Islet of Langerhans (tissue), 1 donor: ENCODE measurements at regions not wholly inside any gene's neighbourhood (a gene's known extent, or its start where the extent isn't known, plus 50 kb on each side); places are given as distances from the start of the nearest gene placed in this dataset.
"Not testable (repeated sequence)": the region's sequence is repeated elsewhere in the genome, so short reads cannot be mapped to it uniquely, and the experiment has no call there.

ENCODE experiments used
- FAIRE-seq: peaks from one replicate; lab custom pipeline; 2011; peaks lifted over from hg19 to GRCh38; lab: Jason Lieb, UNC

DNA sequence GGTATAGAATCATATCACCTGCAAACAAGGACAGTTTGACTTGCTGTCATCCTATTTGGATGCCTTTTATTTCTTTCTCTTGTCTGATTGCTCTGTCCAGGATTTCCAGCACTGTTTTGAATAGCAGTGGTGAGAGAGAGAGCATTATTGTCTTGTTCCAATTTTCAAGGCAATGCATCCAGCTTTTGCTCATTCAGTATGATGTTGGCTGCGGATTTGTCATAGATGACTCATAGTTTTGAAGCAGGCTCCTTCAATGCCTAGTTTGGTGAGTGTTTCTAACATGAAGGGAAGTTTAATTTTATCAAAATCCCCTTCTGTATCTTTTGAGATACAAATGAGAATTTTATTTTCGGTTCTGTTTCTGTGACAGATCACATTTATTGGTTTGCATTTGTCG, 518.9 kb downstream of the PCDH11X start:
- FAIRE-seq, result not testable (repeated sequence)

DNA sequence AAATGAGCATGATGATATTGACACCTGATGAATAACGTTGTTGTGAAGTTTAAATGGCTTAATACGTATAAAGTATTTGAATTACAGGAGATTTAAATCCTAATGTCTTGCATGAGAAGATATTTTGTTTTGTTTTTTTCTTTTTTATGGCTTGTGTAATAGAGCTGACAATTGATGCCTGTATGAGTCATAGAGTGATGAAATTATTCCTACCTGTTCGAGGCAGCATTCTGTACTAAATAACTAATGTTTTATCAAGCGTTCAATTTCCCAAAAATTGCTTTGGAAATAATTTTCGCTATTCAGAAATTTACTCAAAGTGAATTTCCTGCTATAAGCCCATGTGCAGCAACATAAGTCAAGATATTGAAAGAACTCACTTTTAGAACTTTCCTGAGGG, 554.0 kb downstream of the PCDH11X start:
- not testable (repeated sequence) for FAIRE-seq

DNA sequence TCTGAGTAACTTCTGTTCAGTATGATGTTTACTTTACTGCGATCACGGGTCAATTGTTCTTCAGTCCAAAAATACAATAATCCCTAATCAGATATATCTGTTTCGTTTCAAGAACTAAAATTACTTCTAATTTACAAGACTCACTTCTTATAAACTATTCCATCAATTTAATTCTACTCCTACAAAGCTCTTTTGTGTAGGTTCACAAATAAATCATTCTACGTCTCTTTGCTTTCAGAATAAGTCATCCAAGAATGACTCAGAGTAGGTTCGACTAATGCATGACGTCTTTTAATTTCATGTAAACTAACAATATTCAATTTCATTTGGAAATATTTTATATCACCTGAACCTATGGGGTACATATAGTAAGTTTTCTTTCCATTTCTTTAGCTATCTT, 571.9 kb downstream of the PCDH11X start:
- not testable (repeated sequence) for FAIRE-seq

DNA sequence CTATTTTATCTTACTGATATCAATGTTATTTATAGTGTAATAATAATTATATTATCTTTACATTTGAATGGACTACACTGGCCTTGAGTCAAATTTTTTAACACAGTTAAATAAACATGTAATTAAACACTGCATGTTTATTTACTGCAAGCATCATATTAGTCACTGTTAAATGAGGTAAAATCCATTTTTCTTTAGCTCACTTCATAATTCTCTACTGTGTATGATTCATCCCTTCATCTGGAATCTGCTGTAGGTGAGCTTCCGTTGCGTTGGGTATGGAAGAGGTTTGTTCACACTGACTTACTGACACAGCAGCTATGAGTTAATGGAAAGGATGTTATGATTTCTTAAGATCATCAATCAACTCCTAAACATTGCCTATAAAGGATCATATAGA, 572.3 kb downstream of the PCDH11X start:
- no peak for FAIRE-seq
